ENCODE measurements at regions not wholly inside any gene's neighbourhood (a gene's known extent, or its start where the extent isn't known, plus 50 kb on each side); places are given as distances from the start of the nearest gene placed in this dataset.
"Not testable (repeated sequence)": the region's sequence is repeated elsewhere in the genome, so short reads cannot be mapped to it uniquely, and the experiment has no call there.

- no peak for DNase-seq
These were observed 58.2 kb downstream of the TMEM270 start for GRCh38 chr7:73918926-73919693.

DNA sequence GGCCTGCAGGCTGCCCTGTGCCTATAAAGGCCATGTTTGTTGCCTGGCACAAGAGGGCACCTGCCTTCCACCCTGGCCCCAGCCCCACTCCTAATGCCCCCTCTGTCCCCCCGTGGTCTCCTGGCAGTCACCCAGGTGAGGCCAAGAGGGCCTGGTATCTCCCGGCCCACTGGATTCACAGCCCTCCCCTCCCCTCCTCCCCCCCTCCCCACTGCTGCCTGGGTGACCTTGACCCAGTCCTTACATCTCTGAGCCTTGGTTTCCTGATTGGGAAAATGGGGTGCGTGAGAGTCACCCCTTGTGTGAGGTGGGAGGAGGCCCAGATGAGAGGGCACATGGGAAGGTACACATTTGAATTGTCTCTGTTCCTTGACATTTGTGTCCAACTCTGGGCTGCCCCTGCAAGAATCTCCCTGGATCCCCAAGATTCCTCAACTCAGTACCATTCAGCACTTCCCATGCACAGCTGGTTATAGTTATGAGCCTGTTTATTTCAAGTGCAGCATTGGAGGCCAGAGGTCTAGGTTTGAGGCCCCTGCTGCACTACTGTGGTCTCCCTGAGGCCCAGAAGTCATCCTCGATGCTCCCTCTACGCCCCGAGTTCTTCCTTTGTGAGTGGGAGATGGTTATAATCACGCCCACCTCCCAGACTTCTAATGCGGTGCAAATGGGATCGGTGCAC, 58.9 kb downstream of the TMEM270 start:
- no peak for DNase-seq

GRCh38 chr7:73920406-73921134, 59.6 kb downstream of the TMEM270 start:
- no peak for DNase-seq

- DNase-seq = no peak
These were observed 60.9 kb downstream of the TMEM270 start for GRCh38 chr7:73921623-73922528.

GRCh38 chr7:73928644-73929043, 67.7 kb downstream of the TMEM270 start:
- not testable (repeated sequence) for DNase-seq

- DNase-seq = no peak
These were observed 70.5 kb downstream of the TMEM270 start for GRCh38 chr7:73931502-73931901.

DNA sequence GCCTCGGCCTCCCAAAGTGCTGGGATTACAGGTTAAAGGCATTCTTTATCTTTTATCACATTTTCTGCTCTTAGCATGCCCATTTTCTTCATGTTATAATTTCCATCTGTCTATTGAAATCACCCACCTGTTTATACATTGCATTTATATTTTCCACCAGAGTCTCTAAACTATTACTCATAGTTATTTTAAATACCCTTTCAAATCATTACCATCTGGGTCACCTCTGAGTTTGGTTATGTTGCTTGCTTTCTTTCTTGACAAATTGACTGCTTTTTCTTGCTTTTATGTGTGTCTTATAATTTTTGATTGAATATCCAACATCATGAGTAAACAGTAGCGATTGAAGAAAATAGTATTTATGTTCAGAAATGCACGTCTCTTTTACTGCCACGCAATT, 71.4 kb downstream of the TMEM270 start:
- peak; percentile 24 for DNase-seq

DNA sequence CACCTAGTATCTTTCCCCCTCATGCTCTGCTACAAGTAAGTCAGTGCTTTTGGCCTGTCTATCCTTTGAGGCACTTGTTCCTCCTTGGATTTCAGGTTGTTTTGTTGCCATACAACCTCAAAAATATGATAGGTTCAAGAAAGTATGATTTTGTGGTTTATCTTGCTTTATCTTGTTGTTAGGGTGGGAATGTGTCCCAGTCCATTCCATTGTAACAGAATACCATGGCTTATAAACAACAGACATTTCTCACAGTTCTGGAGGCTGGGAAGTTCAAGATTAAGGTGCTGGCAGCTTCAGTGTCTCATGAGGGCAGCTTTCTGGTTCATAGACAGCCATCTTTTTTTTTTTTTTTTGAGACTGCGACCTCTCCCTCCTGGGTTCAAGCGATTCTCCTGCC, 72.1 kb downstream of the TMEM270 start:
- DNase-seq = no peak

GRCh38 chr7:73936967-73937366, 76.0 kb downstream of the TMEM270 start:
- DNase-seq = peak; percentile 43

GRCh38 chr7:73937650-73938049, 76.7 kb downstream of the TMEM270 start:
- peak; percentile 36 for DNase-seq

DNA sequence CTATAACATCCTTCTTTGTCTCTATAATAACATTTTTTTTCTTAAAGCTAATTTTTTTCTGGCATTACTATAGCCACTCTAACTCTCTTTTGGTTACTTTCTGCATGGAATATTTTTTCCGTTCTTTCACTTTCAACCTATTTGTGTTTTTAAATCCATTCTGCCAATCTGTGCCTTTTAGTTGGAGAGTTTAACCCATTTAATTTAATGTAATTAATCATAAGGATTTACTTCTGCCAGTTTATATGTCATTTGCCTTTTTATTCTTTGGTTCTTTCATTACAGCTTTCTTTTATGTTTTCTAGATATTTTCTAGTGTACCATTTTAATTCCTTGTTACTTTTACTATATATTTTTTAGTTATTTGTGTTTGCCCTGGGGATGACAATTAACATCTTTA, 78.6 kb downstream of the TMEM270 start:
- no peak for DNase-seq

DNA sequence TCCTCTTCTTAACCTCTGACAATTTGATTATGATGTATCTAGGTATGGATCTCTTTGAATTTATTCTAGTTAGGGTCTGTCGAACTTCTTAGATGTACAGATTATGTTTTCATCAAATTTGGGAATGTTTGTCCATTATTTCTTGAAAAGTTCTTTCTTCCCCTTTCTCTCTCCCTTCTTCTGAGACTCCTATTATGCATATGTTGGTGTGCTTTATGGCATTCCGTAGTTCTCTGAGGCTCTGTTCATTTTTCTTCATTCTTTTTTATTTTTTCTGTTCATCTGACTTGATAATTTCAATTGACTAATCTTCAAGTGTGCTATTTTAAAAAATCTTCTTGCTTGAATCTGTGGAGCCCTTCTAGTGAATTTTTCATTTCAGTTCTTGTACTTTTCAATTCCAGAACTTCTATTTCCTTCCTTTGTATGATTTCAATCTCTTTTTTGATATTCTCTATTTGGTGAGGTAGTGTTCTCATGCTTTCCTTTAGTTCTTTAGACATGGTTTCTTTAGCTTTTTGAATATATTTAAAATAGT, 79.8 kb downstream of the TMEM270 start:
- DNase-seq = no peak

GRCh38 chr7:73941836-73942551, 81.0 kb downstream of the TMEM270 start:
- DNase-seq = peak; percentile 38

- DNase-seq = no peak
These were observed 83.0 kb upstream of the ELN start for GRCh38 chr7:73945022-73945421.

DNA sequence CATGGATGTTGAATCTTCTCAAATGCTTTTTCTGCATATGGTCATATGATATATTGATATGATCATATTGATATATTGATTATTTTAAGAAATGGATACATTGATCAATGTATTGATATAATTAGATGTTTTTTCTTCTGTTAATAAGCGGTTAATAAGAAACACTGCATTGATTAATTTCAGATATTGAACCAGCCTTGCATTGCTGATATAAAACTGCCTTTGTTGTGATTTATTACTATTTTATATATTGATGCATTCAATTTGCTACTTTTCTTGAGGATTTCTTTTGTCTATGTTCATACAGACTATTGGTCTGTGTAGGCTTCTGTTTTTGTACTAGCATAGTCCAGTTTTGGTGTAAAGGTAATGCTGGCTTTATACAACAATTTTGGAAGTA, 79.7 kb upstream of the ELN start:
- no peak for DNase-seq

DNA sequence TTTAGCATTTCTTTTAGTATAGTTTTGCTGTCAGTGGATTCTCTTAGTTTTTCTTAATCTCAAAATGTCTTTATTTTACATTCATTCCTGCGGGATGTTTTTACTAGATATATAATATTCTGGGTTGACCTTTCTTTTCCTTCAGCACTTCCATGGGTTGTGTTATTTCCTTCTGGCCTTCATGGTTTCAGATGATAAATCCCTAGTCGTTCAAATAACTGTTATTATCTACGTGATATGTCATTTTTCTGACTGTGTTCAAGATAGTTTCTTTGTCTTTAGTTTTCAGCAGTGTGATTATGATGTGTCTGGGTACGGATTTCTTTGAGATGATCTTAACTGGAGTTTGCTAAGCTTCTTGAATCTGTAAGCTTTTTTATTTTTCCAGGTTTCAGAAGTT, 75.7 kb upstream of the ELN start:
- DNase-seq = no peak

- DNase-seq = no peak
These were observed 73.8 kb upstream of the ELN start for GRCh38 chr7:73954181-73954580.

DNA sequence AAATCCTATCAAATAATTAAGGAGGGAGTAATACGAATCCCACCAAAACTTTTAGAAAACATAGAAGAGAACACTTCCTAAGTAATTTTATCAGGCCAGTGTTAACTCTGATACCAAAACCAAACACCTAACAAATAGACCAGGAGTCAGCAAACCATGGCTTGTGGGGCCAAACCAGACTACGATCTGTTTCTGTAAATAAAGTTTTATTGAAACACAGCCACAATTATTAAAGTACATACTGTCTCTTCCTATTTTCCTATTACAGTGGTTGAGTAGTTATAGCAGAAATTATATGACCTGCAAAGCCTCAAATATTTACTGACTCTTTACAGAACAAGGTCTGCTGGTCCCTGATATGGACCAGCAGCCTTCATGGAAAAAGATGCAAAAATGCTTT, 73.1 kb upstream of the ELN start:
- no peak for DNase-seq

DNA sequence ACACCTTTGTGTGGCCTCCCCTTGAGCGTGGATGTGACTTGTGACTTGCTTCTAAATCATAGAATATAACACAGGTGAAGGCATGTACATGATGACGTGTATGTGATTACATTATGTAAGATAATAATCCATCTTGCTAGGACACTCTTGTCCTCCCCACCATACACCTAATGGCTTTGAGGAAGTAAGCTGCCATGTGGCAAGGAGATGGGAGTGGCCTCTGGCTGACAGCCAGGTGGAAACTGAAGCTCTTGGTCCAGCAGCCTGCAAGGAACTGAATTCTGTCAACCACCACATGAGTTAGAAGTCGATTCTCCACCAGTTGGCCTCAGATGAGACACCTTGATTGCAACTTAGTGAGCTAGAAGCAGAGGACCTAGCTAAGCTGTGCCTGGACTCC, 67.4 kb upstream of the ELN start:
- no peak for DNase-seq

DNA sequence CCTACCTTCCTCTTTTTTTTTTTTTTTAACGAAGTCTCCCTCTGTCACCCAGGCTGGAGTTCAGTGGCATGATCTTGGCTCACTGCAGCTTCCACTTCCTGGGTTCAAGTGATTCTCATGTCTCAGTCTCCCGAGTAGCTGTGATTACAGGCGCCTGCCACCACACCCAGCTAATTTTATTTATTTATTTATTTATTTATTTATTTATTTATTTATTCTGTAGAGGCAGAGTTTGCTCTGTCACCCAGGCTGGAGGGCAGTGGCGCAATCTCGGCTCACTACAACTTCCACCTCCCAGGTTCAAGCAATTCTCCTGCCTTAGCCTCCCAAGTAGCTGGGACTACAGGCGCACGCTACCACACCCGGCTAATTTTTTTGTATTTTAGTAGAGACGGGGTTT, 66.0 kb upstream of the ELN start:
- DNase-seq = not testable (repeated sequence)

- DNase-seq = no peak
These were observed 64.6 kb upstream of the ELN start for GRCh38 chr7:73963252-73963822.

Data from fibroblast of skin of scalp (primary cell).